K562 (cell line): ENCODE measurements at regions not wholly inside any gene's neighbourhood (a gene's known extent, or its start where the extent isn't known, plus 50 kb on each side); places are given as distances from the start of the nearest gene placed in this dataset.

Source experiments
- ATAC-seq: fragments of 200-7000 bp; cut with Tn5 transposase; 3 replicates; pipeline ENCODE4 v1.9.1; 2020; ENCODE audit warnings: moderate library complexity
- BruUV-seq: library from RNA; stranded (reverse); fragments of 400-500 nt; replicated peaks from 2 replicates; lab custom pipeline; 2021; lab: Mats Ljungman, UMichigan
- CTCF ChIA-PET: fragments of 300-600 bp; formaldehyde crosslinking; extraction: SDS; loops from one replicate; lab custom pipeline; 2021; ENCODE audit warnings: low intra/inter-chr PET ratio; lab: Yijun Ruan, JAX
- POLR2A ChIA-PET: fragments of 300-600, 350-650 bp; sonication (Branson Sonifier 250); formaldehyde crosslinking; extraction: SDS; loops from one replicate; lab custom pipeline; 2021; ENCODE audit warnings: antibody characterized with exemption, inconsistent platforms; lab: Yijun Ruan, JAX
- DNase-seq, 4 experiments: peaks; one replicate each; pipeline versions ENCODE4 v3.0.0 to v3.0.0-alpha.2; 2011 to 2018; ENCODE audit warnings: low spot score in 3 of 4, mixed read lengths in 3 of 4; ENCODE audit errors: extremely low read depth in 1 of 4
- FAIRE-seq: peaks from 2 replicates; lab custom pipeline; 2011; peaks lifted over from hg19 to GRCh38; lab: Jason Lieb, UNC
- H2AFZ ChIP-seq: 2 replicates; pipeline ENCODE4 v1.6.0; 2011; ENCODE audit warnings: low read depth, low read length, control low read depth, inconsistent platforms
- H3K27ac ChIP-seq: fragments of 200-600 bp; 3 replicates; pipeline ENCODE4 v1.8.0; 2011; ENCODE audit warnings: low read depth, mild to moderate bottlenecking, control low read depth, inconsistent platforms, low read length, moderate library complexity, mixed read lengths; ENCODE audit errors: extremely low read depth
- H3K27me3 ChIP-seq, 2 experiments: fragments of 300-600 bp in 1 of 2; 2 replicates in 1 of 2; 3 replicates in 1 of 2; pipeline versions ENCODE4 v1.6.0 to v1.8.0; 2011; ENCODE audit warnings: inconsistent platforms in 2 of 2, low read length in 2 of 2, mild to moderate bottlenecking in 1 of 2, mixed read lengths in 1 of 2, moderate library complexity in 1 of 2; ENCODE audit not compliant: control insufficient read depth in 2 of 2, insufficient read depth in 2 of 2
- H3K36me3 ChIP-seq: fragments of 300-600 bp; 3 replicates; pipeline ENCODE4 v1.8.0; 2011; ENCODE audit warnings: mild to moderate bottlenecking, low read length, inconsistent platforms; ENCODE audit not compliant: control insufficient read depth, insufficient read depth
- H3K4me1 ChIP-seq, 2 experiments: fragments of 200-600 bp in 1 of 2; replicated peaks in 1 of 2; 2 replicates in 1 of 2; 3 replicates in 1 of 2; pipeline versions ENCODE4 v1.5.1 to v1.8.0; 2011; ENCODE audit warnings: inconsistent platforms in 2 of 2, low read length in 2 of 2, mild to moderate bottlenecking in 1 of 2, mixed read lengths in 1 of 2, moderate library complexity in 1 of 2; ENCODE audit not compliant: control insufficient read depth in 2 of 2, insufficient read depth in 2 of 2
- H3K4me2 ChIP-seq: 2 replicates; pipeline ENCODE4 v1.6.1; 2011; ENCODE audit warnings: low read length, control low read depth, inconsistent platforms, mixed read lengths; ENCODE audit not compliant: insufficient read depth
- H3K4me3 ChIP-seq: fragments of 200-600 bp; sonication (generic), shearing (Covaris generic); 2 replicates; pipeline ENCODE4 v1.5.1; 2016; ENCODE audit warnings: control low read depth, inconsistent platforms
- H3K79me2 ChIP-seq: fragments of 200-600 bp; 3 replicates; pipeline ENCODE4 v1.8.0; 2011; ENCODE audit warnings: low read length, inconsistent platforms; ENCODE audit not compliant: control insufficient read depth, insufficient read depth
- H3K9ac ChIP-seq, 2 experiments: 2 replicates each; pipeline versions ENCODE4 v1.6.0 to v1.6.1; 2011; ENCODE audit warnings: low read depth in 2 of 2, low read length in 2 of 2, control low read depth in 1 of 2, inconsistent platforms in 1 of 2, mild to moderate bottlenecking in 1 of 2, mixed read lengths in 1 of 2; ENCODE audit not compliant: insufficient read depth in 1 of 2
- H3K9me1 ChIP-seq: one replicate; pipeline ENCODE4 v1.6.0; 2011; ENCODE audit warnings: inconsistent platforms, mild to moderate bottlenecking, low read length, moderate library complexity; ENCODE audit not compliant: control insufficient read depth, insufficient read depth
- H3K9me3 ChIP-seq: replicated peaks from 2 replicates; pipeline ENCODE4 v1.5.1; 2011; ENCODE audit warnings: low read depth, low read length, inconsistent platforms; ENCODE audit not compliant: control insufficient read depth, insufficient read depth
- H4K20me1 ChIP-seq: replicated peaks from 2 replicates; pipeline ENCODE4 v1.6.1; 2011; ENCODE audit warnings: low read length, inconsistent platforms, mixed read lengths; ENCODE audit not compliant: control insufficient read depth, insufficient read depth
- ATF3 ChIP-seq, 2 experiments: fragments of 450-650 bp in 1 of 2; sonication (generic) in 1 of 2; formaldehyde crosslinking in 1 of 2; IDR thresholded peaks in 1 of 2; conservative IDR thresholded peaks in 1 of 2; 2 replicates each; pipeline versions ENCODE4 v1.6.1 to v1.8.1; 2016 to 2023; ENCODE audit warnings: mild to moderate bottlenecking in 2 of 2, moderate library complexity in 2 of 2, inconsistent platforms in 1 of 2, missing genetic modification reagents in 1 of 2
- ATF4 ChIP-seq: fragments of 450-650 bp; formaldehyde crosslinking; IDR thresholded peaks from 2 replicates; pipeline ENCODE4 v1.4.0; 2022; ENCODE audit warnings: mild to moderate bottlenecking, moderate library complexity
- CHCHD3 ChIP-seq: fragments of 250-450 bp; sonication (Bioruptor Pico); IDR thresholded peaks from 2 replicates; pipeline ENCODE4 v2.1.2; 2022; ENCODE audit warnings: mild to moderate bottlenecking
- CHD1 ChIP-seq: fragments of 200-600 bp; sonication (generic); IDR thresholded peaks from one replicate; pipeline ENCODE4 v1.6.1; 2012; ENCODE audit warnings: mild to moderate bottlenecking, moderate library complexity, low read length, inconsistent platforms
- EGR1 ChIP-seq: fragments of 450-650 bp; conservative IDR thresholded peaks from 2 replicates; pipeline ENCODE4 v1.6.1; 2017; ENCODE audit warnings: mild to moderate bottlenecking
- ELF4 ChIP-seq: fragments of 450-650 bp; formaldehyde crosslinking; IDR thresholded peaks from 2 replicates; pipeline ENCODE4 v1.4.0; 2022; ENCODE audit warnings: missing genetic modification characterization
- EP400 ChIP-seq: fragments of 450-650 bp; IDR thresholded peaks from 2 replicates; pipeline ENCODE4 v1.6.1; 2017; ENCODE audit warnings: antibody characterized with exemption, mild to moderate bottlenecking, moderate library complexity
- ID3 ChIP-seq, 2 experiments: fragments of 250-450 bp in 1 of 2; fragments of 450-650 bp in 1 of 2; sonication (Bioruptor Pico) in 1 of 2; IDR thresholded peaks; 2 replicates each; pipeline versions ENCODE4 v1.6.1 to v1.8.0; 2016 to 2021; ENCODE audit warnings: mild to moderate bottlenecking in 2 of 2, moderate library complexity in 2 of 2, missing compliant biosample characterization in 1 of 2, missing genetic modification characterization in 1 of 2
- LARP7 ChIP-seq: fragments of 450-650 bp; IDR thresholded peaks from 2 replicates; pipeline ENCODE4 v1.6.1; 2016
- MECOM ChIP-seq: fragments of 250-450 bp; sonication (Bioruptor Pico); IDR thresholded peaks from 2 replicates; pipeline ENCODE4 v1.8.0; 2022; ENCODE audit warnings: inconsistent platforms
- MLX ChIP-seq, 2 experiments: fragments of 450-650 bp in 1 of 2; sonication (generic) in 1 of 2; formaldehyde crosslinking; conservative IDR thresholded peaks; 2 replicates each; pipeline versions ENCODE4 v1.4.0 to v1.8.1; 2020 to 2022; ENCODE audit warnings: mild to moderate bottlenecking in 1 of 2, missing genetic modification reagents in 1 of 2
- MXI1 ChIP-seq: IDR thresholded peaks from 2 replicates; pipeline ENCODE4 v1.6.1; 2011; ENCODE audit warnings: low read depth, mild to moderate bottlenecking, improper control_type of control experiment, low read length
- NR2C1 ChIP-seq, 2 experiments: fragments of 450-650 bp; IDR thresholded peaks; 2 replicates each; pipeline ENCODE4 v1.6.1; 2017; ENCODE audit warnings: mild to moderate bottlenecking in 2 of 2, antibody characterized with exemption in 1 of 2, inconsistent platforms in 1 of 2, missing compliant biosample characterization in 1 of 2, missing genetic modification characterization in 1 of 2
- NR4A1 ChIP-seq, 2 experiments: fragments of 250-450 bp in 1 of 2; fragments of 450-650 bp in 1 of 2; sonication (Bioruptor Pico) in 1 of 2; IDR thresholded peaks; 2 replicates each; pipeline versions ENCODE4 v1.4.0 to v1.6.1; 2016 to 2020; ENCODE audit warnings: mild to moderate bottlenecking in 2 of 2, missing compliant biosample characterization in 1 of 2, missing genetic modification characterization in 1 of 2, moderate library complexity in 1 of 2
- OTX1 ChIP-seq: fragments of 450-650 bp; formaldehyde crosslinking; IDR thresholded peaks from 2 replicates; pipeline ENCODE4 v1.4.0; 2022; ENCODE audit warnings: mild to moderate bottlenecking
- RBM25 ChIP-seq: fragments of 200-400 bp; formaldehyde crosslinking; IDR thresholded peaks from 2 replicates; pipeline ENCODE4 v1.6.1; 2018; ENCODE audit warnings: low read length, low read depth, moderate library complexity; ENCODE audit not compliant: severe bottlenecking
- RBM34 ChIP-seq: fragments of 200-400 bp; formaldehyde crosslinking; IDR thresholded peaks from 2 replicates; pipeline ENCODE4 v1.6.1; 2018; ENCODE audit warnings: low read length, borderline replicate concordance; ENCODE audit not compliant: insufficient read depth
- SNRNP70 ChIP-seq: fragments of 200-400 bp; formaldehyde crosslinking; optimal IDR thresholded peaks from 2 replicates; pipeline ENCODE3; 2017; ENCODE audit warnings: low read depth, low read length
- SOX6 ChIP-seq: fragments of 450-650 bp; IDR thresholded peaks from 2 replicates; pipeline ENCODE4 v1.6.1; 2014; ENCODE audit warnings: mild to moderate bottlenecking
- TEAD1 ChIP-seq, 2 experiments: fragments of 450-650 bp in 1 of 2; sonication (generic) in 1 of 2; formaldehyde crosslinking; IDR thresholded peaks; 2 replicates each; pipeline versions ENCODE4 v1.4.0 to v1.8.0; 2020 to 2022; ENCODE audit warnings: mild to moderate bottlenecking in 2 of 2, missing genetic modification reagents in 1 of 2
- ZNF175 ChIP-seq: fragments of 200-800 bp; sonication (Bioruptor generic); IDR thresholded peaks from 2 replicates; pipeline ENCODE4 v1.6.1; 2016; ENCODE audit warnings: low read depth, mild to moderate bottlenecking, missing genetic modification characterization, missing compliant biosample characterization
- WGBS: fragments of 100-300 bp; shearing (Covaris generic); methylation state at CpG from one replicate; pipeline ENCODE4 v1.1.6; 2016; ENCODE audit warnings: low coverage, mixed read lengths; ENCODE audit not compliant: insufficient coverage; ENCODE audit errors: missing lambda C conversion rate; 5-methylcytosine and 5-hydroxymethylcytosine counted together
- in situ Hi-C: fragments of 300-500 bp; cut with MboI; formaldehyde crosslinking; loops from 4 replicates; pipeline ENCODE4 v1.15.0; 2018; ENCODE audit warnings: inconsistent platforms, mixed read lengths
- intact Hi-C: fragments of 100-400 bp; cut with micrococcal nuclease; formaldehyde crosslinking; loops from 2 replicates; pipeline ENCODE4 v1.14.2; 2022

GRCh38 chr7:86999750-87000149, 59.7 kb downstream of the ELAPOR2 start:
- Histone ChIP-seq H3K4me1 (peaks cover 0 to 24% of the 10 kb centered on the region in 2 experiments; a peak in 3 of 5 replicates), H2AFZ (no peak overlapping the region), H3K36me3 (no peaks in the 10 kb centered on the region), H3K9ac (no peak overlapping the region), H3K27ac (no peak overlapping the region), H4K20me1 (peaks cover 9% of the 10 kb centered on the region), H3K4me3 (no peak overlapping the region), H3K9me3 (no peaks in the 10 kb centered on the region), H3K79me2 (peaks cover 62% of the 10 kb centered on the region), H3K9me1 (no peaks in the 10 kb centered on the region), H3K27me3 (no peaks in the 10 kb centered on the region), H3K4me2 (no peak overlapping the region)
- DNase-seq (no peak), ATAC-seq (no peak), FAIRE-seq (no peak)
- ChIA-PET POLR2A (interaction anchor here (1.3 kb wide), 1 partner anchor 26 kb away, joined by 4 read pairs; no protein-coding TSS in a partner anchor), CTCF (no interaction called here)
- intact Hi-C loops (loop anchor here (5.0 kb wide), 2 partner anchors 57 to 153 kb away; partner anchors contain the start of gene DMTF1), in situ Hi-C loops (no loop called here)
- no TSS peak for BruUV-seq
- 9% methylated on average over 2 of the region's 2 CpGs for WGBS
- TF ChIP-seq CHCHD3 (CRISPR knock-in tag) (no peak), MLX (CRISPR knock-in tag; conservative IDR thresholded peaks at IDR 0.05) (no peak), RBM34 (no peak), SNRNP70 (no peak), MECOM (CRISPR knock-in tag) (no peak), ATF3 (IDR thresholded peaks at IDR 0.05) (peak; percentile 63), ATF3 (CRISPR knock-in tag; conservative IDR thresholded peaks at IDR 0.05) (no peak), TEAD1 (CRISPR knock-in tag; IDR thresholded peaks at IDR 0.05) (no peak), NR4A1 (CRISPR knock-in tag; IDR thresholded peaks at IDR 0.05) (no peak), NR4A1 (tag; IDR thresholded peaks at IDR 0.05) (no peak), RBM25 (no peak), LARP7 (no peak), NR2C1 (IDR thresholded peaks at IDR 0.05) (no peak), NR2C1 (tag; IDR thresholded peaks at IDR 0.05) (no peak), ELF4 (CRISPR knock-in tag) (no peak), ZNF175 (CRISPR knock-in tag) (no peak), EP400 (no peak), SOX6 (no peak), OTX1 (CRISPR knock-in tag) (no peak), ID3 (CRISPR knock-in tag; IDR thresholded peaks at IDR 0.05) (no peak), ID3 (tag; IDR thresholded peaks at IDR 0.05) (no peak), CHD1 (no peak), ATF4 (CRISPR knock-in tag) (peak; percentile 69; the same call in 1 of the 2 replicates), EGR1 (no peak), MXI1 (no peak)
